ENCODE measurements at regions not wholly inside any gene's neighbourhood (a gene's known extent, or its start where the extent isn't known, plus 50 kb on each side); places are given as distances from the start of the nearest gene placed in this dataset.

DNA sequence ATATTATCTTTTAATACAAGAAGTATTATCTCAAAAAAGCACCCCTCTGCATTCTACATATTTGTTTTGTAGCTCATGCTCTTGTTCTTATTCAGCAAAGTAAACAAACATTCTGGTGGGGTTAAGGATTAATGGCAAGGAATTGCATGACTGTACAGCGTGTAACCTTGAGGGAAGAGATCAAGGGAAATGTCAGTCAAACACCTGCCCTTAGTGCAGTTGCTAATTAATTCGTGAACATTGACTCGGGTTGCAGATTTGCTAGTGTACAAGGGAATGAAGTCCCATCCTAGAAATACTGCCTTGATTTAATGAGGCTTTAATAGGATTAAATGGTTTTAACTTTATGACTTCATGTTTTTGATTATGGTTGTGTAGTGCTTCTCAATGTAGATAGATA, 1758.1 kb downstream of the MAT2B start:
- POLR2A ChIA-PET, result interaction anchor here (0.8 kb wide), 1 partner anchor 13 kb away, joined by 3 read pairs; no protein-coding TSS in a partner anchor
- intact Hi-C loops (cut with micrococcal nuclease), result no loop called here
- Mint-ChIP-seq H3K36me3 (ENCODE audit: low read depth) (no peaks in the 10 kb centered on the region), H3K4me1 (ENCODE audit: low read depth) (no peaks in the 10 kb centered on the region), H3K27ac (no peak overlapping the region), H3K4me3 (no peak overlapping the region), H3K9me3 (no peaks in the 10 kb centered on the region), H3K27me3 (no peaks in the 10 kb centered on the region)
- TF ChIP-seq, protein P1, sequence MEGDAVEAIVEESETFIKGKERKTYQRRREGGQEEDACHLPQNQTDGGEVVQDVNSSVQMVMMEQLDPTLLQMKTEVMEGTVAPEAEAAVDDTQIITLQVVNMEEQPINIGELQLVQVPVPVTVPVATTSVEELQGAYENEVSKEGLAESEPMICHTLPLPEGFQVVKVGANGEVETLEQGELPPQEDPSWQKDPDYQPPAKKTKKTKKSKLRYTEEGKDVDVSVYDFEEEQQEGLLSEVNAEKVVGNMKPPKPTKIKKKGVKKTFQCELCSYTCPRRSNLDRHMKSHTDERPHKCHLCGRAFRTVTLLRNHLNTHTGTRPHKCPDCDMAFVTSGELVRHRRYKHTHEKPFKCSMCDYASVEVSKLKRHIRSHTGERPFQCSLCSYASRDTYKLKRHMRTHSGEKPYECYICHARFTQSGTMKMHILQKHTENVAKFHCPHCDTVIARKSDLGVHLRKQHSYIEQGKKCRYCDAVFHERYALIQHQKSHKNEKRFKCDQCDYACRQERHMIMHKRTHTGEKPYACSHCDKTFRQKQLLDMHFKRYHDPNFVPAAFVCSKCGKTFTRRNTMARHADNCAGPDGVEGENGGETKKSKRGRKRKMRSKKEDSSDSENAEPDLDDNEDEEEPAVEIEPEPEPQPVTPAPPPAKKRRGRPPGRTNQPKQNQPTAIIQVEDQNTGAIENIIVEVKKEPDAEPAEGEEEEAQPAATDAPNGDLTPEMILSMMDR (IDR thresholded peaks at IDR 0.05), result no peak
- no peak for DNase-seq
- no peak for ATAC-seq
- CTCF ChIA-PET, result no interaction called here

DNA sequence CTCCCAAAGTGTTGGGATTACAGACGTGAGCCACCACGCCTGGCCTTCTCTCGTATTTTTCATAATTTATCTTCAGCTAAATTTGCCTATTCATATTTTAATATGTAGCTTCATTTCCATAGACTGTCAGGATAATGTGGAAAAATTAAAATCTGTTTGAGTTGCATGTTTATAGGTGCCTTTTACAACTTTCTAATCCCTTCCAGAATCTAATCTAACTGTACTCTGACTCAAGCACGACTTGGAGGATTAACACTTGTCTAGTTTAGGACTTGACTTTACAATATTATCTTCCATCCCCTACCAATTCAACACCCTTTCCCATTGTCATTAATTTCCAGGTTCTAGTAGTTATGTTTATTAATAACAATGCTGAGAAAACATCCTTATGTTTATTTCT, 1761.5 kb downstream of the MAT2B start:
- intact Hi-C loops (cut with micrococcal nuclease), result no loop called here
- H3K9me3 Mint-ChIP-seq, result peaks cover 1% of the 10 kb centered on the region
- POLR2A ChIA-PET, result interaction anchor here (0.5 kb wide), 1 partner anchor 11 kb away, joined by 3 read pairs; no protein-coding TSS in a partner anchor
- no peaks in the 10 kb centered on the region for H3K36me3 Mint-ChIP-seq (ENCODE audit: low read depth)
- TF ChIP-seq, protein P1 (IDR thresholded peaks at IDR 0.05), result no peak
- CTCF ChIA-PET, result no interaction called here
- H3K4me1 Mint-ChIP-seq (ENCODE audit: low read depth), result no peaks in the 10 kb centered on the region
- DNase-seq (no peak), ATAC-seq (no peak)
- H3K27ac Mint-ChIP-seq, result no peak overlapping the region
- no peak overlapping the region for H3K4me3 Mint-ChIP-seq
- no peaks in the 10 kb centered on the region for H3K27me3 Mint-ChIP-seq

DNA sequence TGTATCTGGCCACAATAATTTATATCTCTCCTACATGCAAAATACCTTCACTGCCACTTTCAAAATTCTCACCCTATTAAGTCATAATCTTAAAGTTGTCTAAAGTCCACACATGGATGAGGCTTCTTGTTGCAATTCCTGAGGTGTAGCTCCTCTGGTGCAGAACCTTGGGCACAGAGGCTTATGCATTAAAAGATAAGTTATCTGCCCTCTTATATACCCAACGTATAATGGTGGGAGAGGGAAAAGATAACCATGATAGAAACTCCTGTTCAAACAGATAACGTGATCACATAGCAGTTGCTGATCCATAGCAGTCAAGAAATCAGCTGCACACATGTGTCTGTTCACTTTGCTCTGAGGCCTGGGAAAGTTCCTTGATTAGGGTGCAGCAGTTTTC, 1767.0 kb downstream of the MAT2B start:
- Mint-ChIP-seq H3K4me3 (no peak overlapping the region), H3K9me3 (peaks cover 1% of the 10 kb centered on the region), H3K27ac (no peak overlapping the region), H3K36me3 (ENCODE audit: low read depth) (no peaks in the 10 kb centered on the region), H3K4me1 (ENCODE audit: low read depth) (no peaks in the 10 kb centered on the region), H3K27me3 (no peaks in the 10 kb centered on the region)
- POLR2A ChIA-PET, result no interaction called here
- ATAC-seq, result no peak
- intact Hi-C loops (cut with micrococcal nuclease), result no loop called here
- TF ChIP-seq, protein P1 (IDR thresholded peaks at IDR 0.05), result no peak
- no peak for DNase-seq
- CTCF ChIA-PET, result no interaction called here

DNA sequence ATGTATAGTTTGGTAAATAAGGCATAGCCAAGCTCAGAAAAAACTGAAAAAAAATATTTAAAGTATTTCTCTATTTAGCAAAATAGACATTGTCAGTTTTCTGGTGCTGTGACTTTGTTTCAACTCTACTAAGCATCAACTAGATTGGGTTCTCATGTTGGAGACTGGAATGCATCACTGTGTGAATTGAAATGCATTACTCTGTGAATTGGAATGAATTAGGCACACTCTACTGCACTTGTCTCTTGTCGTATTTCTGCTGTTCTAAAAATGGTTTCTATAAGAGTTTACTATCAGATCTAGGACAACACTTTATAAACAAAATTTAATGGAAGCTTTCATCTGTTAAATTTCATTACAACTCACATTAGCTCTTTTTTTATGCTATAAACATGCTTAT, 1772.2 kb downstream of the MAT2B start:
- DNase-seq, result no peak
- Mint-ChIP-seq H3K9me3 (no peaks in the 10 kb centered on the region), H3K4me1 (ENCODE audit: low read depth) (no peaks in the 10 kb centered on the region), H3K27me3 (no peaks in the 10 kb centered on the region), H3K4me3 (no peak overlapping the region), H3K36me3 (ENCODE audit: low read depth) (no peaks in the 10 kb centered on the region), H3K27ac (no peak overlapping the region)
- TF ChIP-seq, protein P1 (IDR thresholded peaks at IDR 0.05), result no peak
- ATAC-seq, result no peak
- intact Hi-C loops (cut with micrococcal nuclease), result no loop called here
- POLR2A ChIA-PET, result interaction anchor here (0.7 to 0.9 kb wide), 2 partner anchors 11 to 14 kb away, joined by 3 read pairs; no protein-coding TSS in a partner anchor
- CTCF ChIA-PET, result no interaction called here

DNA sequence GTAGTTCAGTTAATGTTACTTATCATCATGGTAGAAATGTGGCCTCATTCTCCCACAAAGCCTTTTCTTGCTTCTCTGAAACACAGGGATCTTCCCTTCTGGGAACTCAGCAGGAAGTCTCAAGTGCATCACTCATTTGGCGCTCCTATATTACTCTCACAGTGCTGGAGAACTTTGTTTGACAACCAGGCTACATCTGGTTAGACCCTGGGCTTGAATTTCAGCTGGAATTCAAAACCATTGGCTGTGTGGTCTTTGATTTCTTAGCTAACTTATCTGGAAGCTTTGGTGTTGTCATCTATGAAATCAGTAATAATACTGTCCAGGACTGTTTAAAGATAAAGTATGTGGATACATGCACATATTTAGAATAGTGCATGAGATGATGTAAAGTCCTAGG, 1777.1 kb downstream of the MAT2B start:
- Mint-ChIP-seq H3K27me3 (no peaks in the 10 kb centered on the region), H3K36me3 (ENCODE audit: low read depth) (no peaks in the 10 kb centered on the region), H3K4me3 (no peak overlapping the region), H3K4me1 (ENCODE audit: low read depth) (no peaks in the 10 kb centered on the region), H3K27ac (no peak overlapping the region), H3K9me3 (peaks cover 3% of the 10 kb centered on the region)
- TF ChIP-seq, protein P1 (IDR thresholded peaks at IDR 0.05), result no peak
- ATAC-seq (no peak), DNase-seq (no peak)
- ChIA-PET POLR2A (no interaction called here), CTCF (no interaction called here)
- intact Hi-C loops (cut with micrococcal nuclease), result no loop called here

Data from activated CD8-positive, alpha-beta T cell treated with anti-CD3 and anti-CD28 coated beads for 36 hours (primary cell).